GM12878 (cell line): ENCODE measurements at regions not wholly inside any gene's neighbourhood (a gene's known extent, or its start where the extent isn't known, plus 50 kb on each side); places are given as distances from the start of the nearest gene placed in this dataset.

Source experiments
- ATAC-seq: fragments of 200-7000 bp; cut with Tn5 transposase; 3 replicates; pipeline ENCODE4 v1.9.1; 2020; ENCODE audit warnings: mild to moderate bottlenecking, moderate library complexity
- BruUV-seq: library from RNA; stranded (reverse); fragments of 400-500 nt; replicated peaks from 2 replicates; lab custom pipeline; 2021; lab: Mats Ljungman, UMichigan
- CTCF ChIA-PET: fragments of 300-600 bp; sonication (Branson Sonifier 250); formaldehyde crosslinking; extraction: SDS; loops from one replicate; lab custom pipeline; 2021; ENCODE audit warnings: inconsistent platforms; lab: Yijun Ruan, JAX
- POLR2A ChIA-PET: fragments of 350-600 bp; formaldehyde crosslinking; extraction: SDS; loops from one replicate; lab custom pipeline; 2021; ENCODE audit warnings: inconsistent platforms; lab: Charles Lee
- RAD21 ChIA-PET: fragments of 300-600 bp; sonication (Branson Sonifier 250); formaldehyde crosslinking; loops from one replicate; lab custom pipeline; 2023; ENCODE audit warnings: antibody characterized with exemption; ENCODE audit not compliant: unreplicated experiment; lab: Charles Lee
- SMC1A ChIA-PET: fragments of 300-600 bp; sonication (Branson Sonifier 250); formaldehyde crosslinking; loops from one replicate; lab custom pipeline; 2023; ENCODE audit not compliant: unreplicated experiment, uncharacterized antibody; lab: Charles Lee
- DNase-seq: peaks from one replicate; pipeline ENCODE4 v3.0.0-alpha.2; 2011; ENCODE audit warnings: low read depth, low spot score
- FAIRE-seq: peaks from 3 replicates; lab custom pipeline; 2011; peaks lifted over from hg19 to GRCh38; lab: Jason Lieb, UNC
- H2AFZ ChIP-seq: 2 replicates; pipeline ENCODE4 v1.6.0; 2011; ENCODE audit warnings: low read depth, low read length, control low read depth; ENCODE audit not compliant: control insufficient read depth
- H3K27ac ChIP-seq: 2 replicates; pipeline ENCODE4 v1.5.1; 2011; ENCODE audit warnings: control low read depth; ENCODE audit not compliant: control insufficient read depth, insufficient read depth
- H3K27me3 ChIP-seq, 2 experiments: replicated peaks in 1 of 2; 2 replicates each; pipeline versions ENCODE4 v1.6.0 to v1.6.1; 2011; ENCODE audit warnings: low read length in 1 of 2; ENCODE audit not compliant: control insufficient read depth in 2 of 2, insufficient read depth in 2 of 2
- H3K36me3 ChIP-seq, 2 experiments: 2 replicates each; pipeline ENCODE4 v1.5.1; 2011; ENCODE audit warnings: low read length in 1 of 2; ENCODE audit not compliant: control insufficient read depth in 2 of 2, insufficient read depth in 2 of 2
- H3K4me1 ChIP-seq: 2 replicates; pipeline ENCODE4 v1.6.1; 2011; ENCODE audit warnings: mild to moderate bottlenecking, low read length, moderate library complexity, mixed read lengths; ENCODE audit not compliant: control insufficient read depth, insufficient read depth
- H3K4me2 ChIP-seq: 2 replicates; pipeline ENCODE4 v1.6.0; 2011; ENCODE audit warnings: control low read depth; ENCODE audit not compliant: control insufficient read depth, insufficient read depth
- H3K4me3 ChIP-seq: fragments of 200-600 bp; sonication (generic); 2 replicates; pipeline ENCODE4 v1.5.1; 2016
- H3K79me2 ChIP-seq: 2 replicates; pipeline ENCODE4 v1.6.0; 2011; ENCODE audit warnings: low read length; ENCODE audit not compliant: control insufficient read depth, insufficient read depth
- H3K9ac ChIP-seq: 2 replicates; pipeline ENCODE4 v1.8.0; 2011; ENCODE audit warnings: low read length, control low read depth, mixed read lengths; ENCODE audit not compliant: control insufficient read depth, insufficient read depth
- H3K9me3 ChIP-seq: replicated peaks from 3 replicates; pipeline ENCODE4 v1.5.1; 2011; ENCODE audit warnings: mild to moderate bottlenecking, low read length; ENCODE audit not compliant: control insufficient read depth, insufficient read depth
- H4K20me1 ChIP-seq: 2 replicates; pipeline ENCODE4 v1.6.0; 2011; ENCODE audit not compliant: control insufficient read depth, insufficient read depth
- BACH1 ChIP-seq: fragments of 450-650 bp; IDR thresholded peaks from 2 replicates; pipeline ENCODE4 v1.6.1; 2017; ENCODE audit warnings: mild to moderate bottlenecking, borderline replicate concordance
- BMI1 ChIP-seq: fragments of 450-650 bp; IDR thresholded peaks from 2 replicates; pipeline ENCODE4 v1.6.1; 2016; ENCODE audit warnings: mild to moderate bottlenecking, moderate library complexity, borderline replicate concordance
- CBFB ChIP-seq: IDR thresholded peaks from 2 replicates; pipeline ENCODE4 v1.6.1; 2016; ENCODE audit warnings: antibody characterized with exemption, low read depth
- EED ChIP-seq: sonication (generic); IDR thresholded peaks from 2 replicates; pipeline ENCODE4 v1.6.1; 2016; ENCODE audit warnings: antibody characterized with exemption, low read depth
- HCFC1 ChIP-seq: fragments of 150-350 bp; IDR thresholded peaks from 2 replicates; pipeline ENCODE4 v1.6.1; 2014; ENCODE audit warnings: low read length
- HDAC2 ChIP-seq: fragments of 200-600 bp; sonication (generic); IDR thresholded peaks from 2 replicates; pipeline ENCODE4 v1.6.1; 2017
- JUND ChIP-seq: IDR thresholded peaks from 2 replicates; pipeline ENCODE4 v1.6.1; 2012; ENCODE audit warnings: low read depth, mild to moderate bottlenecking, low read length, improper control_type of control experiment, moderate library complexity
- RUNX3 ChIP-seq: IDR thresholded peaks from 2 replicates; pipeline ENCODE4 v1.6.1; 2012; ENCODE audit warnings: low read length, inconsistent platforms
- SIX5 ChIP-seq: IDR thresholded peaks from 2 replicates; pipeline ENCODE4 v1.6.1; 2011; ENCODE audit warnings: mild to moderate bottlenecking, low read depth, low read length, moderate library complexity; ENCODE audit not compliant: severe bottlenecking
- SKIL ChIP-seq: fragments of 450-650 bp; IDR thresholded peaks from 2 replicates; pipeline ENCODE4 v1.6.1; 2017; ENCODE audit warnings: mild to moderate bottlenecking, low read depth, inconsistent platforms; ENCODE audit not compliant: poor library complexity, severe bottlenecking
- SMAD5 ChIP-seq: IDR thresholded peaks from 2 replicates; pipeline ENCODE4 v1.6.1; 2016; ENCODE audit warnings: antibody characterized with exemption, low read depth
- WGBS: methylation state at CpG from one replicate; pipeline ENCODE4 v1.1.6; 2016; ENCODE audit warnings: low lambda C conversion rate; ENCODE audit not compliant: insufficient replicate concordance, insufficient coverage; ENCODE audit errors: missing lambda C conversion rate; 5-methylcytosine and 5-hydroxymethylcytosine counted together
- in situ Hi-C: fragments of 300-500 bp; cut with MboI; formaldehyde crosslinking; loops from 9 replicates; pipeline ENCODE4 v1.14.3; 2018; ENCODE audit warnings: mixed read lengths
- intact Hi-C: fragments of 100-400 bp; cut with micrococcal nuclease; formaldehyde crosslinking; loops from one replicate; pipeline ENCODE4 v1.14.2; 2022; ENCODE audit not compliant: unreplicated experiment
- TF ChIP-seq, protein P1 (sequence below): fragments of 450-650 bp; IDR thresholded peaks from 2 replicates; pipeline ENCODE4 v1.6.1; 2017; ENCODE audit warnings: antibody characterized with exemption, mild to moderate bottlenecking, moderate library complexity
- TF ChIP-seq, protein P2 (sequence below): fragments of 150-350 bp; IDR thresholded peaks from 2 replicates; pipeline ENCODE4 v1.6.1; 2014; ENCODE audit warnings: mild to moderate bottlenecking, low read depth, low read length
- TF ChIP-seq, protein P3 (sequence below): fragments of 150-350 bp; IDR thresholded peaks from 2 replicates; pipeline ENCODE4 v1.6.1; 2016; ENCODE audit warnings: low read depth, low read length

GRCh38 chr3:191020730-191021396, 158.4 kb upstream of the GMNC start (continued):
- TF ChIP-seq, protein P1, sequence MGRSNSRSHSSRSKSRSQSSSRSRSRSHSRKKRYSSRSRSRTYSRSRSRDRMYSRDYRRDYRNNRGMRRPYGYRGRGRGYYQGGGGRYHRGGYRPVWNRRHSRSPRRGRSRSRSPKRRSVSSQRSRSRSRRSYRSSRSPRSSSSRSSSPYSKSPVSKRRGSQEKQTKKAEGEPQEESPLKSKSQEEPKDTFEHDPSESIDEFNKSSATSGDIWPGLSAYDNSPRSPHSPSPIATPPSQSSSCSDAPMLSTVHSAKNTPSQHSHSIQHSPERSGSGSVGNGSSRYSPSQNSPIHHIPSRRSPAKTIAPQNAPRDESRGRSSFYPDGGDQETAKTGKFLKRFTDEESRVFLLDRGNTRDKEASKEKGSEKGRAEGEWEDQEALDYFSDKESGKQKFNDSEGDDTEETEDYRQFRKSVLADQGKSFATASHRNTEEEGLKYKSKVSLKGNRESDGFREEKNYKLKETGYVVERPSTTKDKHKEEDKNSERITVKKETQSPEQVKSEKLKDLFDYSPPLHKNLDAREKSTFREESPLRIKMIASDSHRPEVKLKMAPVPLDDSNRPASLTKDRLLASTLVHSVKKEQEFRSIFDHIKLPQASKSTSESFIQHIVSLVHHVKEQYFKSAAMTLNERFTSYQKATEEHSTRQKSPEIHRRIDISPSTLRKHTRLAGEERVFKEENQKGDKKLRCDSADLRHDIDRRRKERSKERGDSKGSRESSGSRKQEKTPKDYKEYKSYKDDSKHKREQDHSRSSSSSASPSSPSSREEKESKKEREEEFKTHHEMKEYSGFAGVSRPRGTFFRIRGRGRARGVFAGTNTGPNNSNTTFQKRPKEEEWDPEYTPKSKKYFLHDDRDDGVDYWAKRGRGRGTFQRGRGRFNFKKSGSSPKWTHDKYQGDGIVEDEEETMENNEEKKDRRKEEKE: no peak

GRCh38 chr3:191019855-191020254, 157.4 kb upstream of the GMNC start:
- H3K4me1 ChIP-seq: no peaks in the 10 kb centered on the region
- ChIA-PET POLR2A (no interaction called here), CTCF (interaction anchor here (1.6 kb wide), 1 partner anchor 25 kb away, joined by 3 read pairs; no protein-coding TSS in a partner anchor), SMC1A (no interaction called here), RAD21 (no interaction called here)
- no peaks in the 10 kb centered on the region for H3K79me2 ChIP-seq
- in situ Hi-C loops (no loop called here), intact Hi-C loops (no loop called here)
- no peak overlapping the region for H2AFZ ChIP-seq
- H4K20me1 ChIP-seq: no peaks in the 10 kb centered on the region
- H3K9me3 ChIP-seq: no peaks in the 10 kb centered on the region
- no peak overlapping the region for H3K27ac ChIP-seq
- no peaks in the 10 kb centered on the region for H3K36me3 ChIP-seq
- DNase-seq (no peak), ATAC-seq (no peak), FAIRE-seq (no peak)
- H3K27me3 ChIP-seq: no peaks in the 10 kb centered on the region
- WGBS: 55% methylated on average over 6 of the region's 6 CpGs
- BruUV-seq: no TSS peak
- H3K4me3 ChIP-seq: no peak overlapping the region
- H3K4me2 ChIP-seq: no peak overlapping the region
- H3K9ac ChIP-seq: no peak overlapping the region
- TF ChIP-seq, protein P2, sequence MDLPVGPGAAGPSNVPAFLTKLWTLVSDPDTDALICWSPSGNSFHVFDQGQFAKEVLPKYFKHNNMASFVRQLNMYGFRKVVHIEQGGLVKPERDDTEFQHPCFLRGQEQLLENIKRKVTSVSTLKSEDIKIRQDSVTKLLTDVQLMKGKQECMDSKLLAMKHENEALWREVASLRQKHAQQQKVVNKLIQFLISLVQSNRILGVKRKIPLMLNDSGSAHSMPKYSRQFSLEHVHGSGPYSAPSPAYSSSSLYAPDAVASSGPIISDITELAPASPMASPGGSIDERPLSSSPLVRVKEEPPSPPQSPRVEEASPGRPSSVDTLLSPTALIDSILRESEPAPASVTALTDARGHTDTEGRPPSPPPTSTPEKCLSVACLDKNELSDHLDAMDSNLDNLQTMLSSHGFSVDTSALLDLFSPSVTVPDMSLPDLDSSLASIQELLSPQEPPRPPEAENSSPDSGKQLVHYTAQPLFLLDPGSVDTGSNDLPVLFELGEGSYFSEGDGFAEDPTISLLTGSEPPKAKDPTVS: no peak
- TF ChIP-seq, protein P3, sequence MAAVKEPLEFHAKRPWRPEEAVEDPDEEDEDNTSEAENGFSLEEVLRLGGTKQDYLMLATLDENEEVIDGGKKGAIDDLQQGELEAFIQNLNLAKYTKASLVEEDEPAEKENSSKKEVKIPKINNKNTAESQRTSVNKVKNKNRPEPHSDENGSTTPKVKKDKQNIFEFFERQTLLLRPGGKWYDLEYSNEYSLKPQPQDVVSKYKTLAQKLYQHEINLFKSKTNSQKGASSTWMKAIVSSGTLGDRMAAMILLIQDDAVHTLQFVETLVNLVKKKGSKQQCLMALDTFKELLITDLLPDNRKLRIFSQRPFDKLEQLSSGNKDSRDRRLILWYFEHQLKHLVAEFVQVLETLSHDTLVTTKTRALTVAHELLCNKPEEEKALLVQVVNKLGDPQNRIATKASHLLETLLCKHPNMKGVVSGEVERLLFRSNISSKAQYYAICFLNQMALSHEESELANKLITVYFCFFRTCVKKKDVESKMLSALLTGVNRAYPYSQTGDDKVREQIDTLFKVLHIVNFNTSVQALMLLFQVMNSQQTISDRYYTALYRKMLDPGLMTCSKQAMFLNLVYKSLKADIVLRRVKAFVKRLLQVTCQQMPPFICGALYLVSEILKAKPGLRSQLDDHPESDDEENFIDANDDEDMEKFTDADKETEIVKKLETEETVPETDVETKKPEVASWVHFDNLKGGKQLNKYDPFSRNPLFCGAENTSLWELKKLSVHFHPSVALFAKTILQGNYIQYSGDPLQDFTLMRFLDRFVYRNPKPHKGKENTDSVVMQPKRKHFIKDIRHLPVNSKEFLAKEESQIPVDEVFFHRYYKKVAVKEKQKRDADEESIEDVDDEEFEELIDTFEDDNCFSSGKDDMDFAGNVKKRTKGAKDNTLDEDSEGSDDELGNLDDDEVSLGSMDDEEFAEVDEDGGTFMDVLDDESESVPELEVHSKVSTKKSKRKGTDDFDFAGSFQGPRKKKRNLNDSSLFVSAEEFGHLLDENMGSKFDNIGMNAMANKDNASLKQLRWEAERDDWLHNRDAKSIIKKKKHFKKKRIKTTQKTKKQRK: no peak
- no peak for TF ChIP-seq HCFC1
- no peak for TF ChIP-seq BACH1
- TF ChIP-seq SMAD5: no peak
- no peak for TF ChIP-seq JUND
- TF ChIP-seq HDAC2: no peak
- TF ChIP-seq EED: no peak
- no peak for TF ChIP-seq SKIL
- no peak for TF ChIP-seq SIX5
- no peak for TF ChIP-seq BMI1
- no peak for TF ChIP-seq RUNX3
- no peak for TF ChIP-seq CBFB
